ENCODE measurements at regions not wholly inside any gene's neighbourhood (a gene's known extent, or its start where the extent isn't known, plus 50 kb on each side); places are given as distances from the start of the nearest gene placed in this dataset.

DNA sequence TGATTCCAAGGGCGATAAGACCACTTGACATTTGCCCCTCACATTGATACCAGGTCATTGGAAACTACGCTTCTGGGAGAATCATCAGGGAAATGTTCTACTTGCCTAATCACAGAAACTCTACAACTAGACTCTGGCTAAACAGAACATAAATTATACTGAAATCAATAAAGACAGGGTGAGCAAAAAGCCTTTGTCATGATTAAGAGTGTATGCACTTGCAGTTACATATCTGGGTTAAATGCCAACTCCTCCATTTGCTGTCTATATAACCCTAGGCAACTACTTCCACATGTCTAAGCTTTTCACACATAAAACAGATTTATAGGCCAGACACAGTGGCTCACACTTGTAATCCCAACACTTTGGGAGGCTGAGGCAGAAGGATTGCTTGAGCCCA lies 125.7 kb downstream of the PHLDA1 start:
- no peak for DNase-seq
- 100% methylated on average over 1 of the region's 2 CpGs; no CpG with 5 or more reads in 1 of the 2 experiments for WGBS, 2 experiments (ENCODE audit: extremely low coverage in 2 of 2, insufficient read length in 1 of 2)
- Histone ChIP-seq H2BK5ac (ENCODE audit: low read depth, low read length, poor library complexity, severe bottlenecking) (no peak overlapping the region), H3K18ac (ENCODE audit: low read depth, low read length) (no peak overlapping the region), H3K4me2 (ENCODE audit: low read depth, low read length) (no peak overlapping the region), H3K4me3 (ENCODE audit: insufficient read depth, low read depth, low read length) (no peak overlapping the region), H3K36me3 (ENCODE audit: control insufficient read depth, insufficient read depth, low read length) (no peaks in the 10 kb centered on the region), H3K9me3 (ENCODE audit: control insufficient read depth, insufficient read depth, low read length) (no peaks in the 10 kb centered on the region), H3K14ac (replicated peaks; ENCODE audit: low read depth, low read length) (no peak overlapping the region), H2BK15ac (ENCODE audit: low read depth, low read length) (no peak overlapping the region), H3K9ac (ENCODE audit: low read depth, low read length) (no peak overlapping the region), H4K91ac (ENCODE audit: insufficient read depth, low read depth, low read length) (no peak overlapping the region), H2AK5ac (ENCODE audit: low read depth, low read length) (peak overlapping the region; percentile 44; the same call in 1 of the 2 replicates), H2BK20ac (ENCODE audit: low read depth, low read length) (no peak overlapping the region), H2AFZ (replicated peaks; ENCODE audit: low read length, poor library complexity) (no peak overlapping the region), H2BK120ac (ENCODE audit: low read depth, low read length) (peak overlapping the region; percentile 38; the same call in 1 of the 2 replicates), H3K56ac (ENCODE audit: extremely low read depth, insufficient read depth, low read length) (no peak overlapping the region), H2AK9ac (replicated peaks; ENCODE audit: low read depth, low read length, poor library complexity) (no peak overlapping the region), H3K4me1 (ENCODE audit: control insufficient read depth, insufficient read depth, low read length) (peaks cover 5% of the 10 kb centered on the region), H3K27me3 (ENCODE audit: control insufficient read depth, insufficient read depth, low read length) (no peaks in the 10 kb centered on the region), H3K9me1 (ENCODE audit: insufficient read depth, low read length) (peaks cover 7% of the 10 kb centered on the region), H3K23ac (ENCODE audit: low read depth, low read length) (no peak overlapping the region), H4K5ac (ENCODE audit: low read depth, low read length) (no peak overlapping the region), H3K4ac (ENCODE audit: low read depth, low read length) (no peak overlapping the region), H4K20me1 (ENCODE audit: insufficient read depth, low read length) (no peaks in the 10 kb centered on the region), H3K79me1 (ENCODE audit: low read depth in 1 of 2, low read length in 2 of 2) (no peaks in the 10 kb centered on the region), H3K27ac (ENCODE audit: insufficient read depth, low read length) (no peak overlapping the region), H4K8ac (ENCODE audit: low read depth in 2 of 2, low read length in 2 of 2) (no peak overlapping the region)
- BruUV-seq (replicated peaks), result no TSS peak
- ChIA-PET POLR2A (ENCODE audit: unreplicated experiment) (no interaction called here), CTCF (no interaction called here)
- intact Hi-C loops (cut with micrococcal nuclease), result no loop called here
- in situ Hi-C loops (cut with MboI; ENCODE audit: low sequenced_read_pairs), result no loop called here
- ATAC-seq (ENCODE audit: low read depth), result no peak
- TF ChIP-seq NFE2L2 (IDR thresholded peaks at IDR 0.05; ENCODE audit: low read depth, low read length), result no peak
- no peak for TF ChIP-seq MAFK (IDR thresholded peaks at IDR 0.05; ENCODE audit: low read depth, low read length)
- TF ChIP-seq MXI1 (IDR thresholded peaks at IDR 0.05; ENCODE audit: borderline replicate concordance, low read depth, low read length), result no peak
- TF ChIP-seq POLR2A (IDR thresholded peaks at IDR 0.05; ENCODE audit: low read depth, low read length), result no peak
- TF ChIP-seq FOS (IDR thresholded peaks at IDR 0.05; ENCODE audit: low read depth, low read length), result no peak
- no peak for TF ChIP-seq CEBPB (IDR thresholded peaks at IDR 0.05; ENCODE audit: low read depth, low read length)
- no peak for TF ChIP-seq RCOR1 (IDR thresholded peaks at IDR 0.05; ENCODE audit: insufficient replicate concordance, low read length)
- no peak for TF ChIP-seq RFX5 (IDR thresholded peaks at IDR 0.05; ENCODE audit: low read depth, low read length)
- TF ChIP-seq SMC3 (IDR thresholded peaks at IDR 0.05; ENCODE audit: low read depth, low read length), result no peak
- TF ChIP-seq MAZ (IDR thresholded peaks at IDR 0.05; ENCODE audit: borderline replicate concordance, low read depth, low read length), result no peak
- TF ChIP-seq, protein P1, sequence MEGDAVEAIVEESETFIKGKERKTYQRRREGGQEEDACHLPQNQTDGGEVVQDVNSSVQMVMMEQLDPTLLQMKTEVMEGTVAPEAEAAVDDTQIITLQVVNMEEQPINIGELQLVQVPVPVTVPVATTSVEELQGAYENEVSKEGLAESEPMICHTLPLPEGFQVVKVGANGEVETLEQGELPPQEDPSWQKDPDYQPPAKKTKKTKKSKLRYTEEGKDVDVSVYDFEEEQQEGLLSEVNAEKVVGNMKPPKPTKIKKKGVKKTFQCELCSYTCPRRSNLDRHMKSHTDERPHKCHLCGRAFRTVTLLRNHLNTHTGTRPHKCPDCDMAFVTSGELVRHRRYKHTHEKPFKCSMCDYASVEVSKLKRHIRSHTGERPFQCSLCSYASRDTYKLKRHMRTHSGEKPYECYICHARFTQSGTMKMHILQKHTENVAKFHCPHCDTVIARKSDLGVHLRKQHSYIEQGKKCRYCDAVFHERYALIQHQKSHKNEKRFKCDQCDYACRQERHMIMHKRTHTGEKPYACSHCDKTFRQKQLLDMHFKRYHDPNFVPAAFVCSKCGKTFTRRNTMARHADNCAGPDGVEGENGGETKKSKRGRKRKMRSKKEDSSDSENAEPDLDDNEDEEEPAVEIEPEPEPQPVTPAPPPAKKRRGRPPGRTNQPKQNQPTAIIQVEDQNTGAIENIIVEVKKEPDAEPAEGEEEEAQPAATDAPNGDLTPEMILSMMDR (conservative IDR thresholded peaks at IDR 0.05; ENCODE audit: low read depth, low read length), result no peak
- TF ChIP-seq, protein P2, sequence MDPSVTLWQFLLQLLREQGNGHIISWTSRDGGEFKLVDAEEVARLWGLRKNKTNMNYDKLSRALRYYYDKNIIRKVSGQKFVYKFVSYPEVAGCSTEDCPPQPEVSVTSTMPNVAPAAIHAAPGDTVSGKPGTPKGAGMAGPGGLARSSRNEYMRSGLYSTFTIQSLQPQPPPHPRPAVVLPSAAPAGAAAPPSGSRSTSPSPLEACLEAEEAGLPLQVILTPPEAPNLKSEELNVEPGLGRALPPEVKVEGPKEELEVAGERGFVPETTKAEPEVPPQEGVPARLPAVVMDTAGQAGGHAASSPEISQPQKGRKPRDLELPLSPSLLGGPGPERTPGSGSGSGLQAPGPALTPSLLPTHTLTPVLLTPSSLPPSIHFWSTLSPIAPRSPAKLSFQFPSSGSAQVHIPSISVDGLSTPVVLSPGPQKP (IDR thresholded peaks at IDR 0.05; ENCODE audit: borderline replicate concordance, low read depth, low read length), result no peak
- no peak for TF ChIP-seq BHLHE40 (IDR thresholded peaks at IDR 0.05; ENCODE audit: low read depth, low read length)
- no peak for TF ChIP-seq CHD1 (IDR thresholded peaks at IDR 0.05; ENCODE audit: low read depth, low read length)
- TF ChIP-seq, protein P3, sequence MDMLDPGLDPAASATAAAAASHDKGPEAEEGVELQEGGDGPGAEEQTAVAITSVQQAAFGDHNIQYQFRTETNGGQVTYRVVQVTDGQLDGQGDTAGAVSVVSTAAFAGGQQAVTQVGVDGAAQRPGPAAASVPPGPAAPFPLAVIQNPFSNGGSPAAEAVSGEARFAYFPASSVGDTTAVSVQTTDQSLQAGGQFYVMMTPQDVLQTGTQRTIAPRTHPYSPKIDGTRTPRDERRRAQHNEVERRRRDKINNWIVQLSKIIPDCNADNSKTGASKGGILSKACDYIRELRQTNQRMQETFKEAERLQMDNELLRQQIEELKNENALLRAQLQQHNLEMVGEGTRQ (IDR thresholded peaks at IDR 0.05; ENCODE audit: low read depth, low read length), result no peak
- dilution Hi-C loops (cut with HindIII; ENCODE audit: low sequenced_read_pairs, unreplicated experiment), result no loop called here
